Osteocyte (in vitro differentiated cells): ENCODE measurements at regions not wholly inside any gene's neighbourhood (a gene's known extent, or its start where the extent isn't known, plus 50 kb on each side); places are given as distances from the start of the nearest gene placed in this dataset.

Experiments used
- DNase-seq: peaks from one replicate; pipeline ENCODE4 v3.0.0; 2021; ENCODE audit warnings: mixed read lengths; ENCODE audit not compliant: unreplicated experiment; ENCODE audit errors: extremely low spot score
- H3K27ac Mint-ChIP-seq: one replicate; pipeline ENCODE4 v1.8.0; 2021; ENCODE audit warnings: mild to moderate bottlenecking, mixed read lengths; ENCODE audit not compliant: unreplicated experiment
- H3K27me3 Mint-ChIP-seq: one replicate; pipeline ENCODE4 v1.8.0; 2021; ENCODE audit warnings: mixed read lengths; ENCODE audit not compliant: unreplicated experiment
- H3K36me3 Mint-ChIP-seq: one replicate; pipeline ENCODE4 v1.8.0; 2021; ENCODE audit warnings: mixed read lengths; ENCODE audit not compliant: unreplicated experiment
- H3K4me1 Mint-ChIP-seq: one replicate; pipeline ENCODE4 v1.8.0; 2021; ENCODE audit warnings: mixed read lengths; ENCODE audit not compliant: unreplicated experiment
- H3K4me3 Mint-ChIP-seq: one replicate; pipeline ENCODE4 v1.8.0; 2021; ENCODE audit warnings: mild to moderate bottlenecking, moderate library complexity, mixed read lengths; ENCODE audit not compliant: unreplicated experiment
- H3K9me3 Mint-ChIP-seq: one replicate; pipeline ENCODE4 v1.8.0; 2021; ENCODE audit warnings: mixed read lengths; ENCODE audit not compliant: unreplicated experiment
- TF ChIP-seq, protein P1 (sequence below): fragments of 200-600 bp; sonication (generic); IDR thresholded peaks from 2 replicates; pipeline ENCODE4 v1.5.0; 2021; ENCODE audit warnings: antibody characterized with exemption, mild to moderate bottlenecking, moderate library complexity

DNA sequence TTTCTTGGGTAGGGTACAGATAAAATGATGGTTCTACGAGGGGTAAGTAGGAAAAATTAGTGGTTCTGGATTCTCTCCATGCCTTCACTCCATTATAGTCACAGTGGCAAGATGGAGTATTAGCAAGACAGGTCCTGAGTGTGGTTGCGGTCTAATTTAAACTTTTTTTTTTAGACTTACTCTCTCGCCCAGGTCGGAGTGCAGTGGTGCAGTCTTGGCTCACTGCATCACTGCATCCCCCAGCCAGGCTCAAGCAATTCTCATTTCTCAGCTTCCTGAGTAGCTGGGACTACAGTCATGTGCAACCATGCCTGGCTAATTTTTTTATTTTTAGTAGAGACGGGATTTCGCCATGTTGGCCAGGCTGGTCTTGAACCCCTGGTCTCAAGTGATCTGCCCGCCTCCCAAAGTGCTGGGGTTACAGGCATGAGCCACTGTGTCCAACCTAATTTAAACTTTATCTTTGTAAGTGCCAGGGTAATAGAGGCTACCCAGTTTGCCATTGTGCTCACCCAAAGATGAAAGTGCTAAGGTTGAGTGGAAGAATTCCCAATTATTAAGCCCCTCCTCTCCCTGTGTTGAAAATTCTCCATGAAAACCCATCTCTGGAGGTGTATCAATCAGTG is 135.6 kb downstream of the TM9SF2 start:
- DNase-seq, result no peak
- Mint-ChIP-seq H3K9me3 (no peaks in the 10 kb centered on the region), H3K4me3 (no peak overlapping the region), H3K27me3 (no peaks in the 10 kb centered on the region), H3K36me3 (peaks cover 4% of the 10 kb centered on the region), H3K4me1 (peaks cover 38% of the 10 kb centered on the region), H3K27ac (no peak overlapping the region)
- TF ChIP-seq, protein P1, sequence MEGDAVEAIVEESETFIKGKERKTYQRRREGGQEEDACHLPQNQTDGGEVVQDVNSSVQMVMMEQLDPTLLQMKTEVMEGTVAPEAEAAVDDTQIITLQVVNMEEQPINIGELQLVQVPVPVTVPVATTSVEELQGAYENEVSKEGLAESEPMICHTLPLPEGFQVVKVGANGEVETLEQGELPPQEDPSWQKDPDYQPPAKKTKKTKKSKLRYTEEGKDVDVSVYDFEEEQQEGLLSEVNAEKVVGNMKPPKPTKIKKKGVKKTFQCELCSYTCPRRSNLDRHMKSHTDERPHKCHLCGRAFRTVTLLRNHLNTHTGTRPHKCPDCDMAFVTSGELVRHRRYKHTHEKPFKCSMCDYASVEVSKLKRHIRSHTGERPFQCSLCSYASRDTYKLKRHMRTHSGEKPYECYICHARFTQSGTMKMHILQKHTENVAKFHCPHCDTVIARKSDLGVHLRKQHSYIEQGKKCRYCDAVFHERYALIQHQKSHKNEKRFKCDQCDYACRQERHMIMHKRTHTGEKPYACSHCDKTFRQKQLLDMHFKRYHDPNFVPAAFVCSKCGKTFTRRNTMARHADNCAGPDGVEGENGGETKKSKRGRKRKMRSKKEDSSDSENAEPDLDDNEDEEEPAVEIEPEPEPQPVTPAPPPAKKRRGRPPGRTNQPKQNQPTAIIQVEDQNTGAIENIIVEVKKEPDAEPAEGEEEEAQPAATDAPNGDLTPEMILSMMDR, result no peak

DNA sequence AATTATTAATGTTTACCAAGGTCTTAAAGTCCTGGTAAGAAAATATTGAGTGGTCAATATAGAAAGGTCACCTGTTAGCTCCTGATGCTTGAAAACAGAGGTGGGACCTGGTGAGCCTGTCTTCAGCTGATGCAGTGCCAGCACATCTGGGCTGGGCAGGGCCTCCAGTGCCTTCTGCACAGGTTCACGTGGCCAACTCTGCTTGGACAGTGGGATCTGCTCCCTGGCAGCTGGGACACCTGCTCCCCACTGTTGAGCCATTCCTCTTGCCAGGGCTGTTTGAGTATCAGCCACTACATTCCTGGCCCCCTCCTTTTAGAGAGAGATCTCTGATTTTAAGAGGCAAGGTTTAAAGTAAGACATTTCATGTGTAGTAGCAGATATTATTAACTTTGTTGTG is 135.0 kb downstream of the TM9SF2 start:
- Mint-ChIP-seq H3K4me1 (peaks cover 33% of the 10 kb centered on the region), H3K4me3 (no peak overlapping the region), H3K27ac (no peak overlapping the region), H3K27me3 (no peaks in the 10 kb centered on the region), H3K36me3 (peaks cover 4% of the 10 kb centered on the region), H3K9me3 (no peaks in the 10 kb centered on the region)
- TF ChIP-seq, protein P1, result no peak
- no peak for DNase-seq

DNA sequence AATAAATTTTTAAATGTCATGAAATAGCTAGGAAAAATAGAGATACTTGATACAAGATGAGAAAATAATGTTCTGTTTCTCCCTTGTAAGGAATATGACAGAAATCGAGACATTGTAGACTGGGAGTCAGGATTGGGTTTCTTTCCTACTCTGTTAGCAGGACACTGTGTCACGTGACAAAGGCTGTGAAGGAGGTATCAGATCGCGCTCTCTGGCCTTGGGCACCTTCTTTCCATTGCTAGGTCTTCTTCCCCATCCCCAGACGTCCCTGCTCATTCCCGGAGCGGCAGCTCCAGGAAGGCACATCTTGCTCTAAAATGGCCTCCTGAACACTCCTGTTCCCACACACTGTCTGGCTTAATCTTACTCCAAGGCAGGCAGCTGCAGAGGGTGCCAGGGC is 133.4 kb downstream of the TM9SF2 start:
- Mint-ChIP-seq H3K27me3 (no peaks in the 10 kb centered on the region), H3K9me3 (no peaks in the 10 kb centered on the region), H3K36me3 (peaks cover 4% of the 10 kb centered on the region), H3K27ac (no peak overlapping the region), H3K4me1 (peaks cover 29% of the 10 kb centered on the region), H3K4me3 (no peak overlapping the region)
- TF ChIP-seq, protein P1, result no peak
- DNase-seq, result no peak

DNA sequence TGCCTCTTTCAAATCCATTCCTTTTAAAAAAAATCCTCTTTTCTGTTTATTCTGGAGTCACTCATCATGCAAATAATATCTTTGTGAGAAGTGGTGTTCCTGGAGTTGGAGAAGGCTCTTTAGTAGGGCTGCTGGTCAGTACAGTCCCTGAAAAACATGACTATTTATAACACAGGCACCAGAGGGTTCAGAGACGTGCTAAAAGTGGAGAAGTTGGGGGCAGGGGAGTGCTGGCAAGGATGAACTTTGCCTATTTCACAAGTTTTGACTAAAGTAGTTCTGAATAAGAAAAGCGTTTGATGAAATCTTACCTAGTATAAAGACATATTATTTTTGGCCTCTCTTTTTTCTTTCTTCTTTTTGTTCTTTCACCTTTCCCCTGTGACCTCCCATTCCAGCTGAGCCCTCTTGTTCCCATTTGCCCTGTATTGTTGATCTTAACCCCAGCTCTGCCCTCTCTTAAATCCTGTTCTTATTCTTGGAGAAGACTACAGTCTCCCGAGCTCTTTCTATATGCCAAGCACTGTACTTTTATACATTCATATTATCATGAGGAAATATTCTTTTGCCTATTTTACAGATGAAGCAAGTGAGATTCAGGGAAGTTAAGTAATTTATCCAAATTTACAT is 129.1 kb downstream of the TM9SF2 start:
- TF ChIP-seq, protein P1, result no peak
- Mint-ChIP-seq H3K27me3 (no peaks in the 10 kb centered on the region), H3K9me3 (no peaks in the 10 kb centered on the region), H3K36me3 (peaks cover 4% of the 10 kb centered on the region), H3K27ac (peak overlapping the region; percentile 2), H3K4me3 (no peak overlapping the region), H3K4me1 (peaks cover 60% of the 10 kb centered on the region)
- no peak for DNase-seq

DNA sequence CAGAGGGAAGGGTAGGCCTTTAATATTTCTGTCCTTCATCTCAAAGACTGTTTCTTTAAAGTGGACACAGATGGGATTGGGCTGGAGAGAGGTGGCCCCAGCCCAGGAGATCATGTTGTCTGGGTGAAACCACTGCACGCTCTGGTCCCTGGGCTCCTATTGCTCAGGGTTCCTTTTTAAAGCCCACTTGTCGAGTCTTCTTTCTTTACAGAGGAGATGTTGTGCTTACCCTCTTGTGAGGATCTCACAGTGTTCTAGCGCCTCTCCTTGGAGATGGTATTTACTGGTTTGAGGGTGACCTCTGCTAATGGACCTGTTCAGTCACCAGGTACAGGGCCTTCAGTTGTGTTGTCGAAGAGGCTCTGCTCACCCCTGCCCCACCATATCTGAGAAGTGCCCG is 128.4 kb downstream of the TM9SF2 start:
- TF ChIP-seq, protein P1, result no peak
- Mint-ChIP-seq H3K4me1 (peaks cover 57% of the 10 kb centered on the region), H3K4me3 (no peak overlapping the region), H3K27me3 (no peaks in the 10 kb centered on the region), H3K27ac (no peak overlapping the region), H3K36me3 (no peaks in the 10 kb centered on the region), H3K9me3 (no peaks in the 10 kb centered on the region)
- no peak for DNase-seq
